ENCODE measurements at regions not wholly inside any gene's neighbourhood (a gene's known extent, or its start where the extent isn't known, plus 50 kb on each side); places are given as distances from the start of the nearest gene placed in this dataset.
"Not testable (repeated sequence)": the region's sequence is repeated elsewhere in the genome, so short reads cannot be mapped to it uniquely, and the experiment has no call there.

GRCh38 chr5:77869116-77869798 lies 93.1 kb upstream of the TBCA start:
- no peak for DNase-seq
- ATAC-seq, result no peak

DNA sequence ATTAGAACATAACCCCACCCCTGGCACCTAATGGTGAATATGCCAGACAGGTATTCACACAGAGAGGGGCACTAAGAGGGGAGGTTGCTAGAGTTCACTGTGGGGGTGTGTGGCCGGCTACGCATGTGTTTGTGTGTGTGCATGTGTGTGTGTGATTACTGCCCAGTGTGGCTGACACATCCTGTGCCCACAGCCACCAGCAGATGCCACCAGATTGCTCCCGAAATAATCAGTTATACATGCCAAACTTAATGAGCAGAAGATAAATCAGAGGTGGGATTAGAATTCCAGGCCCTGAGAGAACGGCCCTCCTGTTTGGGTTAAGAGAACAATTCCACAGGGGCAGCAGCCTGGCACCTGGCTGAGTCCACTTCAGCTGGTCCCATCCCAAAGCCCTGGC lies 91.8 kb upstream of the TBCA start:
- ATAC-seq (no peak), DNase-seq (no peak)

DNA sequence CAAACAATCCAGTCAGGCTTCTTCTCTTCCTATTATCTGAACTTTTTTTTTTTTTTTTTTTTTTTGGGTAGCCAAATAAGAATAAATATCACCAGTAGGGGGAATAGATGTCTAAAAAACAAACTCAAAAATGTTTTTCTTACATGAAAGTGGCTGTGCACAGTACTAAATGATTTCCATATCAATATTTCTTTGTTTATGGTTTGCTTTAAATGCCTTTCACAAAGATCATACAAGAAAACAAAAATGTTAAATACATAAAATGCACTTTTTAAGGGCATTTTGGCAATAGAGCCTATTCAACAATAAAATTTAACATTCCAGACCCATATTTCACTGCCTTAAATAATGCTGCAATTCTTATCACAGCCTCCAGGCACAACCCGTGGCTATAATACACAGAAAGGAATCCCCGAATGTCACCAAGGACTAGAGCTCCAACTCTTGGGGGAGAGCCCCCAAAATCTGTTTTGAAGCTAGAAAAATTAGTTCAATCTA lies 91.1 kb upstream of the TBCA start:
- ATAC-seq, result no peak
- DNase-seq, result no peak

DNA sequence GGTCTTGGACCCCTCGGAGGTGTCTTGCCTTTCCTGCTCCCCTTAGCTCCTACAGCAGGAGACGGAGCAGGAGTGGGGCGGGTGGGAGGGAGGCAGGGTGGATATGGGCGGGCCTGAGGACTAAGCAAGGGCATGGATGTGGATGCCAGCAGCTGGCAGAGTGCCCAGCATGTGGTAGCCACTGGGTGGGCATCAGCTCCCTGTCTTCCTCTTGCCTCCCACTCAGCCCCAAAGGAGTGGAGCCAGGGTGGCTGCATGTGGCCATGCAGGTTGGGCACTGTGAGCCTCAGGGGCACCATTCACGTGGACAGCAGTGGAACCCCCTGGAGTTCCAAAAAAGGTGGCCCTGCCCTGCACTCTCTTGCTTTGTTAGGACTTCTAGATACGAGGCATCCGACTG lies 90.1 kb upstream of the TBCA start:
- DNase-seq (no peak), ATAC-seq (no peak)

DNA sequence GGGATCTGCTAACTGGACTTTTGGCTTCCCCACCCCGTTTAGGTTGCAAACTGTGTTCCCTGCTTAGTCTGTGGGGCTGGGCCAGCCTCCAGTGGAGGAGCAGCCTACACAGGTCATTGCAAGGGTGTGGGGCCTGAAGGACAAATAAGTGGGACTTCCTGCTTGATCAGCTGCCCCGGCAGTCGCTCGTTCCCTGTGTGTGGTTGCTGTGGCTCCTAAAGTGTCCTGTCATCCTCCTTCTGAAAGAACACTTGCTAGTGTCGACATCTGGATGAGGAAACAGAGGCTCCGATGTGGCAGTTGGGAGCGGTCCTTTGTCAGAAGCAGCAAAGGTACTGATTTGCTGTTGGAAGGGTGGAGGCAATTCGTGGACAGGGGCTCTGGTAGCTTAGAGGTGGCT lies 88.9 kb upstream of the TBCA start:
- DNase-seq, result no peak

GRCh38 chr5:77863181-77863580 lies 87.0 kb upstream of the TBCA start:
- DNase-seq, result no peak
- no peak for ATAC-seq

More for the DNA sequence above, 88.9 kb upstream of the TBCA start:
- no peak for ATAC-seq

DNA sequence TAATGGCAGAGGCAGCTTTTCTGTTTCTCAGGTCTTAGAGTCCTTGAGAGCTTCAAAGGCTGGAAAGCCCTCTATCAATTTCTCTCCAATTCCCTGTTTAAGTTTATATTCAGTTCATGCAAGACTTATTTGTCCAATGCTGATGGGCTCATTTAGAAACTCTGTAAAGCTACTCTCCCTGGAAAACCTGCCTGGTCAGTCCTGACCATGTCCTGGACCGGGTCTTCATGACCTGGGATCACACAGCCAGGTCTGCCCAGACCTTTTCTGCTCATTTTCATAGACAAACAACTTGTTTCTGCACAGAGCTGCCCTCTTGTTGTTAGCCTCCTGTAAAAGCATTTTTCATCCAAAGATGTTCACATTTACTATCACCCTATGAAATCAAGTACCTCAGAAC lies 85.4 kb upstream of the TBCA start:
- no peak for DNase-seq
- no peak for ATAC-seq

- DNase-seq, result no peak
- ATAC-seq, result no peak
These were observed 83.2 kb upstream of the TBCA start for GRCh38 chr5:77859306-77859705.

DNA sequence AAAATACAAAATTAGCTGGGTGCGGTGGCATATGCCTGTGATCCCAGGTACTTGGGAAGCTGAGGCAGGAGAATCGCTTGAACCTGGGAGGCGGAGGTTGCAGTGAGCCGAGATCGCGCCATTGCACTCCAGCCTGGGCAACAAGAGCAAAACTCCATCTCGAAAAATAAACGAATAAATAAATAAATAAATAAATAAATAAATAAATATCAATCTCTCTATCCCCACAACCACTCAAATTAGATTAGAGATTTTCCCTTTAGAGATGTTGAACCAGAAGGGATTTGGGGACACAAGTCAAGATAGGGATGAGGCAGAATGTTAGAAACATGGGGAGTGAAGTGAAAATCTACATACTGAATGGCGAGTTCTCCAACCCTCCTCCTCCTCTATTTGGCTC lies 82.5 kb upstream of the TBCA start:
- DNase-seq, ATAC-seq: not testable (repeated sequence)

- DNase-seq, result no peak
- no peak for ATAC-seq
These were observed 79.2 kb upstream of the TBCA start for GRCh38 chr5:77855369-77855768.

- DNase-seq (no peak), ATAC-seq (no peak)
These were observed 77.3 kb upstream of the TBCA start for GRCh38 chr5:77853353-77853907.

DNA sequence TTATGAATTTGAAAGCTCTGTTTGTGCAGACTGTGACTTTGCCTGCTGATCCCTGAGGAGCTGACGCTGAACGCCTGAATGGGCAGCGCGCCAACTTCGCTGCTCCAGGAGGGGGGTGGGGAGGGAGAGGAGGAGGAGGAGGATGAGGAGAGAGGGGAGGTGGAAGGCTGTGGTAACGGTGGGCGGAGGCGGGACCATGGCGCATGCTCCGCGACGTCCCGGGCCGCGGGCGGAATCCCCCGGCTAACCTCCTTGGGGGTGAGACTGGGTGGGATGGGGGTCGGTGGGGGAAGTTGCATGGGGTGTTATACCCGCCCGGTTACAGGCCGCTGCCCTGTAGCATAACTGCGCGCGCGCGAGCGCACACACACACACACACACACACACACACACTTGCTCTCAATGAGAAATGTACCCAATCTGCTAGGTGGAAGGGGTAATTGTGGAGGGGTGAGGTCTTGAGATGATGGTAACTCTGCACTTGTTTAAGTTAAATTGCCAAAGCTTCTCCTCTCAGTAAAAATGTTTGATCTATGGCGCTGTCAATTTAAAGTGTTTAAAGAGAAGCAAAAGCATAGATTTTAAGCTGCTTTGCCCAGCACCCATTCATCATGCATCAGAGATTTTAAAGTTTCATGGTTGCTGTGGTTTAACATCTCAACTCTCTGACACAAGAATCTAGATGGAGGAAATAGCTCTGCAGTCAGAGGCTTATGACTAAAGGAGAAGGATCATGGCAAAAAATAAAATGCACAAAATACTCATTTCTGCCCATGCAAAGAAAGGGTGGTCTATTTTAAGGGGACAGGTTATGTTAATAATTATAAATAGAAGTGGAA lies 76.6 kb upstream of the TBCA start:
- ATAC-seq (peak; percentile 74), DNase-seq (peak; percentile 52)

GRCh38 chr5:77852068-77852513 lies 76.0 kb upstream of the TBCA start:
- ATAC-seq (no peak), DNase-seq (no peak)

DNA sequence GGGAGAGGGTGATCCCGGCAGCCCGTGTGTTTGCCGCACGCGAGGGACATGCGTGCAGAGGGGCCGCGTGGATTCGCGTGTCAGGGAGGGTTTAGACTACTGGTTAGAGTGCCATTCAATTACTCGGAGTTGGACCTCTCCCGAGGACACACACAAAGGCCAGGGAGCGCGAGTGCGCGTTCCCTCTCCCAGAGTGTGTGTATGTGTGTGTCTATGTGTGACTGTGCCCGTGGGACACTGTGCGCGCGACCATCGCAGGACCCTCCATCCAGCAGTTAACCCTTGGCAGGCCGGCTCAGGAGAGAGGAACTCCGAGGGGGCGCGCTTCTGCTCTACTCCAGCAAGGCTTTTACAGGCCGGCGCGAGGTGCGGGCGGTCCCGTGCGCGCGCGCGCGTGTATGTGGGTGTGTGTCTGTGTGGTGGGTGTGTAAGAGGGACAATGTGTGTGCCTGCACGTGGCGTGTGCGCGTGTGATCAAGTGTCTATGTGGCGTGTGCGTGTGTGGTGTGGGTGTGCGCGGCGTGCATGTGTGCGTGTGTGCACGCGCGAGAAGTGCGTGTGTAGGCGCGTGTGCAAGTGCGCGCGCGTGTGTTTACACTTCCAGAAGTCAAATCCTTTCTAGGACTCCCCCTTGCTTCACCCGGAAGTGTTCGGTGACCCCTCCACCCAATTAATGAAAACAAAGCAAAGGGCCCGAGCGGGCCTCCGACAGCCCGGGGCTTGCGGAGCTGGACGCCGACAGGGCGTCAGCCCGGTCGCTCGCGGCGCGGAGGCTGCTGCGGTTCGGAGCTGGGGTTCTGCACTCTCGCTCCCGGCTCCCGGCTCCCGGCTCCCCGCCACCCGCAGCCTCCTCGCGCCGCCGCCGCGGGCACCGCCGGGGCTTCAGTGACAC lies 75.3 kb upstream of the TBCA start:
- ATAC-seq (no peak), DNase-seq (peak; percentile 27)

GRCh38 chr5:77850536-77851175 lies 74.5 kb upstream of the TBCA start:
- DNase-seq, result no peak
- no peak for ATAC-seq

DNA sequence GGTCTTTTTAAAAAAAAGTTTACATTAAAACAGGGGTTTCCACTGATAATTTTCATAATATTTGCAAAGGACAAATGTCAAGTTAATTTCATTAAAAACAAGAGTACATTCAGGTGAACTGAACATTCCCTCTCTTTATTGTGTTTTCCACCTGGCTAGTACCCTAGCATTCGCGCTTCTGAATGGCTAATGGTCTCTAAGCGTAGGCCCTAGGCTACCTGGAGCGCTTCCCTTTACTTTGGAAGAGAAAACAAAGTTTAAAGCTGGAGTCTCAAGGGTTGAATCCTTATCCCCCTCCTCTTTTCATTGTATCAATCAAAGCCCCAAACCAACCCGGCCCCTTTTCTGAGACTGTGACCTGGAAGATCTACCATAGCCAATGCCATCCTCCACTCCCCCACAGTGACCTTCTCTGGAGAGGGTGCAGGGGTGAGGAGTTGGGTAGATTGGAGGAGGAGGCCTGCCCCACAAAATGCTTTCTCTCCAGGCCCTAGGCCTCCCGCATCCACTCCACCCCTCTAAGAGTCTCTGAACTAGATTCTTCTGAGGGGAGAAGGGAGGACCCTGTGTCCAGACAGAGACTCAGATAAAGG lies 73.3 kb upstream of the TBCA start:
- no peak for ATAC-seq
- no peak for DNase-seq

DNA sequence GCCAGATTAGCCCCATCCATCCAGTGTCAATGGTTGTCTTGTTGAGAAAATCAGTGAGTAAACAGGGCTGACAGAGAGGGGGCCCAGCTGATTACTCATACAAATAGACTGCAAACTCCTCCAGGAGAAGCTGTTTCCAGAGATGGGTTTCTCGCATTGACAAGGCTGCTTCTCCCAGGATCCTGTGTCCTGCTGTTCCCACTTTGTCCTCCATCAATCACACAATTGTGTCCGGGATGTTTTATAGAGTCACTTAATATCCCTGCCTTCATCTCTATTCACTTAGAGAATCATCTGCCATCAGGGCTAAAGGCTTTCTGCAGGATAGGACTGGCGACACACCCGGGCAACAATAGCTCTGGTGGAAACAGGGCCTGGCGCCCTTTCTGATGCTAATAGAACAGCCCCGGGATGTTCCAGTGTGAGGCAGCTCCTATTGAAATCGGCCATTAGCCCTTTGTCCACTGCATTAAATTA lies 71.7 kb upstream of the TBCA start:
- DNase-seq (no peak), ATAC-seq (no peak)

DNA sequence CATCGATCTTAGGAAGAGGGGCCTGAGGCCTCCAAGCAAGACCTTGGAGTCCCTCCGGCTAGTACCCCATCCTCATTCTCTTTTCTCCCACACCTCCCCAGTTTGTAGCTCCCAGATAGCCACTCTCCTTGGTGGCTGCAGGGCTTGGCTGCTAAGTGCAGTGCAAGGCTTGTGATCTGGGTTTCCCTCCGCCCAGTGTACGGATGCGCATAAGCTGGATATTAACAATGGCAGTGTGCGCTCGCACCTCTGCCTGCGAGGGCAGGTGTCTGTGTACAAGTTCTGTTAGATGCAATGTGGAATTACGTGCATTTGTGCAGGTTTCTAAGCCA lies 71.0 kb upstream of the TBCA start:
- DNase-seq (no peak), ATAC-seq (no peak)

GRCh38 chr5:77846422-77847128 lies 70.4 kb upstream of the TBCA start:
- DNase-seq, result no peak

GRCh38 chr5:77845324-77845646 lies 69.1 kb upstream of the TBCA start:
- ATAC-seq (no peak), DNase-seq (no peak)

More at GRCh38 chr5:77846422-77847128, 70.4 kb upstream of the TBCA start:
- ATAC-seq, result no peak

Measured in stimulated activated naive CD8-positive, alpha-beta T cell treated with anti-CD3 and anti-CD28 coated beads, Interleukin-15, Interleukin-2, amounts not matched to agents 100 U/mL and 50 U/mL, for 24 hours (primary cell).